ENCODE measurements at regions not wholly inside any gene's neighbourhood (a gene's known extent, or its start where the extent isn't known, plus 50 kb on each side); places are given as distances from the start of the nearest gene placed in this dataset.
A peak's percentile ranks its signal among the peaks of the same experiment; 100 is the strongest.

GRCh38 chr22:47286590-47286989 is 524.1 kb downstream of the TBC1D22A start:
- WGBS, 3 donors: 75 to 86% (median 81%) methylated on average over 7 of the region's 7 CpGs
- intact Hi-C loops (cut with DNase I): no loop called here
- no peak for DNase-seq
- ATAC-seq: no peak
- H3K36me3 ChIP-seq (ENCODE audit: insufficient read depth in 1 of 2, low read depth in 1 of 2): no peaks in the 10 kb centered on the region
- peaks cover 0 to 14% (median 6%) of the 10 kb centered on the region in 3 donors for H3K27me3 ChIP-seq (ENCODE audit: insufficient read depth in 3 of 3, low read length in 2 of 3)
- H3K4me3 ChIP-seq: no peak overlapping the region
- no peak overlapping the region for H3K27ac ChIP-seq
- no peaks in the 10 kb centered on the region for H3K4me1 ChIP-seq
- no peaks in the 10 kb centered on the region for H3K9me3 ChIP-seq
- TF ChIP-seq CTCF (IDR thresholded peaks at IDR 0.05): no peak

- 84 to 88% (median 86%) methylated on average over 10 of the region's 10 CpGs for WGBS, 3 donors
- Histone ChIP-seq H3K4me3 (no peak overlapping the region), H3K27ac (no peak overlapping the region), H3K27me3 (ENCODE audit: insufficient read depth in 3 of 3, low read length in 2 of 3) (peaks cover 0 to 14% (median 6%) of the 10 kb centered on the region in 3 donors), H3K36me3 (ENCODE audit: insufficient read depth in 1 of 2, low read depth in 1 of 2) (no peaks in the 10 kb centered on the region), H3K9me3 (no peaks in the 10 kb centered on the region), H3K4me1 (no peaks in the 10 kb centered on the region)
- no peak for TF ChIP-seq CTCF (IDR thresholded peaks at IDR 0.05)
- intact Hi-C loops (cut with DNase I): no loop called here
- ATAC-seq (no peak), DNase-seq (peak in 1 of 2 donors; percentile 37)
Observed at GRCh38 chr22:47285981-47286380, 523.5 kb downstream of the TBC1D22A start.

GRCh38 chr22:47284822-47285221 is 522.4 kb downstream of the TBC1D22A start:
- ATAC-seq: no peak
- Histone ChIP-seq H3K4me1 (no peaks in the 10 kb centered on the region), H3K27ac (no peak overlapping the region), H3K9me3 (no peaks in the 10 kb centered on the region), H3K27me3 (ENCODE audit: insufficient read depth in 3 of 3, low read length in 2 of 3) (peaks cover 0 to 14% (median 6%) of the 10 kb centered on the region in 3 donors), H3K4me3 (no peak overlapping the region), H3K36me3 (ENCODE audit: insufficient read depth in 1 of 2, low read depth in 1 of 2) (no peaks in the 10 kb centered on the region)
- WGBS, 3 donors: 54 to 67% (median 59%) methylated on average over 7 to 8 of the region's 8 CpGs
- TF ChIP-seq CTCF (IDR thresholded peaks at IDR 0.05): no peak
- no peak for DNase-seq
- intact Hi-C loops (cut with DNase I): no loop called here

GRCh38 chr22:47284360-47284759 is 521.9 kb downstream of the TBC1D22A start:
- H3K4me1 ChIP-seq: no peaks in the 10 kb centered on the region
- TF ChIP-seq CTCF (IDR thresholded peaks at IDR 0.05): no peak
- H3K36me3 ChIP-seq (ENCODE audit: insufficient read depth in 1 of 2, low read depth in 1 of 2): no peaks in the 10 kb centered on the region
- DNase-seq (no peak), ATAC-seq (no peak)
- no peak overlapping the region for H3K4me3 ChIP-seq
- H3K27me3 ChIP-seq (ENCODE audit: insufficient read depth in 3 of 3, low read length in 2 of 3): peaks cover 0 to 13% (median 7%) of the 10 kb centered on the region in 3 donors
- WGBS, 3 donors: 58 to 76% (median 68%) methylated on average over 8 of the region's 8 CpGs
- H3K27ac ChIP-seq: no peak overlapping the region
- intact Hi-C loops (cut with DNase I): no loop called here
- no peaks in the 10 kb centered on the region for H3K9me3 ChIP-seq

GRCh38 chr22:47283616-47284270 is 521.3 kb downstream of the TBC1D22A start:
- DNase-seq: peak in 1 of 2 donors; percentile 29
- Histone ChIP-seq H3K9me3 (no peaks in the 10 kb centered on the region), H3K27me3 (ENCODE audit: insufficient read depth in 3 of 3, low read length in 2 of 3) (peaks cover 0 to 11% (median 6%) of the 10 kb centered on the region in 3 donors), H3K36me3 (ENCODE audit: insufficient read depth in 1 of 2, low read depth in 1 of 2) (no peaks in the 10 kb centered on the region), H3K27ac (no peak overlapping the region), H3K4me1 (no peaks in the 10 kb centered on the region), H3K4me3 (no peak overlapping the region)
- ATAC-seq: no peak
- WGBS, 3 donors: 69 to 78% (median 74%) methylated on average over 17 of the region's 17 CpGs
- no peak for TF ChIP-seq CTCF (IDR thresholded peaks at IDR 0.05)
- intact Hi-C loops (cut with DNase I): no loop called here

Measured in psoas muscle (tissue), 7 donors.